NCI-H2227 (cell line): ENCODE measurements at regions not wholly inside any gene's neighbourhood (a gene's known extent, or its start where the extent isn't known, plus 50 kb on each side); places are given as distances from the start of the nearest gene placed in this dataset.

ENCODE experiments used
- DNase-seq: peaks from one replicate; lab custom pipeline; 2025; ENCODE audit not compliant: unreplicated experiment; lab: John Stamatoyannopoulos, UW

GRCh38 chr4:24248674-24249630, 335.4 kb downstream of the DHX15 start:
- no peak for DNase-seq

DNA sequence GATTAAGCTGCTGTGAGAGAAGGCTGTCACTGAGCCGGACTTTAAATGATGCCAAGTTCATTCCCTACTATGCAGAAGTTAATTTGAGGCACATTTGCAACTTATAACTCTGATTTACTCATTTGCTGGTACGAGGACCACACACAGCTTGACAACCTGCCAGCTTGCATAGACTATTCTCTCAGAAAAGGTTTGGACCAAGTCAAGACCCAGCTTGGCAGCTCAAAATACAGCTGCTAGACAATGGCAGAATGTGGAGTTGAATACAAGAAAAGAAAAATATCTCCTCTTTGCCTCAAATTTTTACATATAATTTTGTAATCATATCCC, 338.9 kb downstream of the DHX15 start:
- DNase-seq, result no peak

DNA sequence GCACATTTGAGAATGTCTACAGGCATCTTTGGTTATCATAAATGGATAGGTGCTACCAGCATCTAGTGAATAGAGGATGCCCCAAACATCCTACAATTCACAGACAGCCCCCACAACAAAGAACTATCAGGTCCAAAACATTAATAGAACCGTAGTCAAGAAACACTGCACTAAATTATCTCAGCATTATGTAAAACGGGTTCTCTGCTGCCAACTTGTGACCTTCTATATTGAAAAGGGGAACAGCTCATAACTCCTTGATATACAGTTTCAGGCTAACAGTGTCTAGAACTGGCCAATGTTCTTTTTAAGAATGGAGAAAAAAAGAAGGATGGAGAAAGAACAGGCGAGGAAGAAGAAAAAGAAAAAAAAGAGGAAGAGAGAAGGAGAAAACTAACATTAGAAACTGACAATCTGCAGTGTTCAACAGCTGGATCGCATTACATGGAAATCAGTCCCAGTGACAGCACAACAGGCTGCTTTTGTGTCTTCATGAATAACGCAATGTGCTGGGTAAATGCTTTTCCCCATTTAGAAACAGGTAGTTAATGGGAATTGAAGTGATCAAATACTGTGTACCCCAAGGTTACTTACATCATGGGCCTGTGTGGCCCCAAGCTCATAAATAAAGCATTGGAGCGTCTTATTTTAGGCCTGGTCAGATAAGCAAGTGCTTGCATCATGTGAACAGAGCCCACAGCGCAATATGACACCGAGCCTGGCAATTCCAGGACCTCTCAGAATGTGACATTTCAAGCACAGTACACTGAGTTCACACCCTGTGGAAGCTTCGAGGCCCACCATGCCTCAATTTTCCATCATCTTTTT, 339.5 kb downstream of the DHX15 start:
- DNase-seq, result no peak

DNA sequence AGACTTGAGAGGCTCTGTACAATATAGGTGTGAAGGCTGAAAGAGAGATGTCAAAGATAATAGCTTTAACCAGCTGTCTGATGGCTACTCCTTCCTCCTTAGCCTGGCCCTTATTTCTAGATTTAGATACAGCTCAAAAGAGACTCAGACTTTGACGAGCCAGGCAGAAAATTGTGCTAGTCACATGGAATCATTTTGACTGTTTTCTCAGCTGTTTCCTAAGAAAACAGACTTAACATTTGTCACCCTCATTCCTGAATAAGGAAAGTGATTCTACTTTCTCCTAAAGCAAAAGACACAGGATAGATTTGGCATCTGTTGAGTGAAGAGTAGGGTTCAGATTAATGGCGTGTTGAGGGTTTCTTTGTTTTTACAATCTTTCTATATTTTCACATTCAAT, 340.7 kb downstream of the DHX15 start:
- no peak for DNase-seq

DNA sequence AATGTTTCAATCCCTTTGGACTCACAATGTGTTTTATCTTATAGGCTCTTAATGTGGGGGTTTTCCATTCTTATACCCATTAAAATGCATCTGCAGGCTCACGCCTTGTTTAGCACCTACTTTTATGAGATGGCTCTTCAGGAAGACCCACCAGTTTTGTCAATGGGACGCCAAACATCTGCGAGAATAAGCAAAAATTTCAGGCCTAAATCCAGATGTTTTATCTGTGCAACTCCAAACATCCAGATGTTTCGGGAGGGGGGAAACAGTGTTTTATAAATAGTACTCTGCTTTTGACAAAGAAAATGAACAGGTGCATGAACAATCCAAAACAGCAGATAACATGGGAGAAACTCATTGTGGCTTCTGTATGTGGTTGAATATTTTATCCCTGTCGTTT, 342.8 kb downstream of the DHX15 start:
- DNase-seq, result no peak

- no peak for DNase-seq
These were observed 343.7 kb downstream of the DHX15 start for GRCh38 chr4:24240655-24241054.

- DNase-seq, result no peak
These were observed 346.6 kb downstream of the DHX15 start for GRCh38 chr4:24237709-24238108.

DNA sequence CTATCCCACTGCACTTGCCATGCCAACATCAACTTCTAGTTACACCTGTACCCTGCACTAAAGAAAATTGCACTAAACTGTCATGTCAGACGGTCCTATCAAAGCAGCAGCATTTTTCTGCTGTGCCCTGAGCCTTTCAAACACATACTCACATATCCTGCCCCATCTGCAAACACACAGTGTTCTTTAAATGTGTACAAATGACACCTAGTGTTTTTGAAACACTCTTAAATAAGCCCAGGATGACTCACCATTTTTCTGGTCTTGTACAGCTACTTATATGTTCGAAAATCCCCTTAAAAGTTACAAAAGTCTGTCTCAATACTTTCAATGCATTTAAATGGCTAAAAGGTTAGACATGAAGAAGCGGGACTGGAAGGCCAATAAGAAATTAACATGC, 346.7 kb upstream of the PPARGC1A start:
- DNase-seq, result no peak

DNA sequence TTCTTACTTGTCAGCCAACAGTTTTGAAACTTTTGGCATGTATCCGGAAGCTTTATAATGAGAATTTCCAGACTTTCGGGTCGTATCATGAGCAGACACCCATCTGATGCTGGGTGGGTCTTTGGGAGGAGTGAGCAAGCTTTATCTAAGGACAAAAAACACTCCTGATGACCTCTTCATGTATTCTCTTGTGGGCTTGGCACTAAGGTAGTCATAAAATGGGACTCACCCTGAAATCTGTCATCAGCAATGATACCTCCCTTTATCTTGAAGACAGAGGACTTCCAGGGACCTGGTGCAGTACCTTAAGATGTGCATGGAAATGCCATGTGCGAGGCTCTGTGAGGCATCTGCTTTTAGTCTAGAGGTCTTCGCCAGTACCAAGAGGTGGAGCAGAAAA, 346.3 kb upstream of the PPARGC1A start:
- no peak for DNase-seq

- DNase-seq, result no peak
These were observed 345.8 kb upstream of the PPARGC1A start for GRCh38 chr4:24235618-24236017.

DNA sequence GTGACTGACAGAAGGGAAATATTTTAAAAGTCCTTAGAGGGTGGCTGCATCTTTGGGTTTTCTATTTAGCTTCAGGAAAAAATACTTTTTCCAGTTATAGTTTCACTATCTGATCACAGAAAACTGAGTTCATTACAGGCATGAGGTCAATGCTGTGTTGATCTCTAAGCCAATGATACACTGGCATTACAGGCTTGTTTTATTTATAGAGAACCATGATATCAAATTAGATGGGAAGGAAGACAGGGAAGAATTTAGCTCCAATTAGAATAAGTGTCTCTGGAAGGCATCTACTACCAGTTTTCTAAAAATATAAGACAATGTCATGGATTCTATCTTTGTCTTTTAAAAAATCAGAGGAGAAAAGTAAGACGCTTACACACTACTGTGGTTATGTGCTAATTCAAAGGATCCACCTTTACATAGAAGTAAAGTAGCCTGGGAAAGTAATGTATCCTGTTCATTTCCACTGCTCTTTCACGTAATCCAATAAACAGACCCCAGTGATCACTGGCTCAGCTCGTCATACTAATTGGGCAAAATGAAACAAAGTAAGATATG, 344.5 kb upstream of the PPARGC1A start:
- DNase-seq, result no peak

DNA sequence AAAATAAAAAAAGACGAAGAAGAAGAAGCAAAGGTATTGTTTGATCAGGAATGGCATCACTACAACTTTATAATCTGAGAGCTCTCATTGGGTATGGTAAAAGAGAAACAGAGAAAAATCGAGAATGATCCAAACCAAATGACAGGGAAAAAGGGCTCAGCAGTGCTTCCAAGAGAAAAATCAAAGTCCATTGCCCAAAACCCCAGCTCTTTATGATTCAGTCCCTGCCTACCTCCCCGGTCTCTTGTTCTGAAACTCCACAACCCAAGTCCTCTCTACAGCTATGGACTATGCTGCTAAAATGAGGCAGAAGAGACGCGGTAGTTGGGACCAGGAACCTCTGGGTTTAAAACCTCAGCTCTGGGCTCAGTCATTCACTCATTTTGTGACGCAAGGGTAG, 341.1 kb upstream of the PPARGC1A start:
- DNase-seq, result no peak

GRCh38 chr4:24229978-24230377, 340.1 kb upstream of the PPARGC1A start:
- DNase-seq, result no peak

- DNase-seq, result no peak
These were observed 338.8 kb upstream of the PPARGC1A start for GRCh38 chr4:24228692-24229091.

DNA sequence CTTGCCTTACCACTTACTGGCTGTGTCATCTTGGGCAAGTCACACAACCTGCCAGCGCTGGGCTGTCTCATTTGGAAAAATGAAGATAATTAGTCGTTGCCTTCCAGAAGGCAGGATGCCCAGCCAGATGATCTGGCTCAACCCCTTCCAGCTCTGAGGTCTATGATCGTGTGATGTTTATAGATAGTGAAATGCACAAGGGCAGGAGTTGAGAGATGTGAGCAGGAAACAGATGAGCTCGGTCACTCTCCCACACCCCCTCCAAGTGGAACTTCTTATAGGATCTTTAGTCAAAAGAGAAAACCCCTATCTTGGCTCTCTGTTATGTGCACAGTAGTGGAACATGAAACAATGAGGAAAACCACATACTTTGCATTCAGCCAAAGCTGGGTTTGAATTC, 336.8 kb upstream of the PPARGC1A start:
- DNase-seq, result no peak

DNA sequence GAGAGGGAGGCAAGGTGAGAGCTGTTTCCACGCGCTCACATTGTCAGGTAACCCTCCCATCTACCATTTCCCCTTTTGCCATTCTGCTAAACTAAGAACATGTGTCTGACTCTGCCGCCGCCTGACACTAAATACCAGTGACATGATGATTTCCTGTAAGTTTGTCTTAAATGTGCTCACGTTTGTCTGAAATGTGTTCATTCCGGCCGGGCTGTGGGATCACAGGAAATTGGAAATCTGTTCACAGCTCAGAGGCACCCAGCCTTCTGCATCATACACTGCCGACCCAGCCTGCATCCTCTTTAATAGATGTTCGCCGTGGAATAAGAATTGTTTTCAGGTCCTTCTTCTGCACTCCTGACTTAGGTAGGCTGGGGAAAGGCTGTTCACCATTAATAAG, 336.2 kb upstream of the PPARGC1A start:
- no peak for DNase-seq

DNA sequence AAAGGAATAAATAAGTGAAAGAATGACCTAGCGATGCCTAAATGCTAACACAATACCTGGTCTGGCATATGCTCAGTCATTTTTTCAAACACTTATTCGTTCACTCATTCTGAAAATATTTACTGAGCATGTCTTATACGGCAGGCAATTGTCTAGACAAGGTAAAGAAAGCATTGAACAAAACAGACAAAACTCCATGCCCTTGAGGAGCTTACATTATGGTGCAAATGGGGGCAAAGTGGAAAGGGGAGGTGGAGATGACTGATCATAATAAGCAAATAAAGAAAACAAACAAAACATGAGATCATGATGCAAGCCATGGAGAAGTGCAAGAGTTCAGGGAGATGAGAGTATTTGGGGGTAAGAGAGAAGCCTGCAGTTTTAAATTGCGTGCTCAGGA, 334.6 kb upstream of the PPARGC1A start:
- no peak for DNase-seq

GRCh38 chr4:24219209-24219608, 329.4 kb upstream of the PPARGC1A start:
- DNase-seq, result no peak

DNA sequence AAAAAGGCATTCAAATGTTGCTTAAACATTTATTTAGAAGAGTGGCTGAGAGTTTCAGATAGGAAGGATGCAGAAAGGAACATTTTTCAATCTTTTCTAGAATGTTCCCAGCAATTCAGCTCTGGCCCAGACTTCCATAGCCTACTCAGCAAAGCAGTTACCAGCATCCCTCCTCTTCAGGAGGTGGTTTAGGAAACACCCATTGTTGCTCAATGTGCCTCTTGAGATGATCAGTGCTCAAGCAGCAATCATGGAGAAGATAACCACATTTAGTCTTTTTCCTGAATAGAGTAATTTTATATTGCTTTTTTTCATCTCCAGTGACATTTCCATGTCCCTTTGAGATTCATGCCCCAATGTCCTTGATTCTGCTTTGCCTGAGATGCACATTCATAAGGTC, 328.7 kb upstream of the PPARGC1A start:
- no peak for DNase-seq

GRCh38 chr4:24214796-24215195, 324.9 kb upstream of the PPARGC1A start:
- DNase-seq, result no peak

DNA sequence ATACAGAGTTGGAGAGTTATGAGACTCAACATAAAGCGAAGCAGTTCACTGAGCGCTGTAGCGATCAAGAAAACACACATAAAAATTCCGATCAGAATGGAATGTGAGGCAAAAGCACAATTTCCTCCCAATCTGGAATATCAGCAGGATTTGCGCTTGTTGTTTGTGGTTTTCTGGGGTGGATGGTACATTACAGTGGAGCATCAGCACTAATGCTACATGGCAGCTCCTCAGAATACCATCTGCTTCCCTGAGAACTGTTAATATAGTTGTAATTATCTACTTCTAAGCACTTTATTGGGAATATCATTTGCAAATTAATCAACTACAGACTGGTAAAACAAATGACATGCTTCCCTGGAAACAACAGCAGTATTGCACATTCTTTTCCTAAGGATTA, 324.1 kb upstream of the PPARGC1A start:
- DNase-seq, result no peak

- no peak for DNase-seq
These were observed 322.8 kb upstream of the PPARGC1A start for GRCh38 chr4:24212642-24213041.
